ENCODE measurements at regions not wholly inside any gene's neighbourhood (a gene's known extent, or its start where the extent isn't known, plus 50 kb on each side); places are given as distances from the start of the nearest gene placed in this dataset.

DNA sequence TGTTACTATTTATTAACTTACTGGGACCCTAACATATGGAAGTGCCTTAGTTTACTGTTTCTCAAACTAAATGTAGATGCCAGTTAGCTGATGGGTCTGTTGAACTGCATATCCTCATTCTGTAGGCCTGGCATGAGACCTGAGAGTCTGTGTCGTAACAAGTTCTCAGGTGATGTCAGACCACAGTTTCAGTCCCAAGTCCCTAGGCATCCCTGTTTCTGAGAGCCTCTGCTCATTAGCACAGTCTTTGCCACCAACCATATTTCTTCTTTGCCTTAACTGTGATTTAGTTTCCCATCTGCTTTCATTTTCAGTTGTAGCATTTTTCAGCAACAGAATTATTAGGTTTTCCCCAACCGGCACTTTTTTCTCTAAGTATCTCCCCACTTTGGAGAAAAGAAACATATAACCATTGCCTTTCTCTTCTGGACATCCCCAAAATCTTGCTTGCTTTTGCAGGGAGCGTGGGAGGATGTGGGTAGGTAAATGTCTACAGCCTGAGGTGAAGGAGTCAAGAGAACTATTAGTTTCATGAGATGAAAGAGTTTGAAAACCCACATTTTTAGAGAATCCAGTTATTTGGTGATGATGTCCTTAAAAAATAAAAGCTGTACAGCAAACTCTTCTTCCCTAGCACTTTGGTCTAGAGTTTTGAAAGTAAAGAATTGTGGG lies 74.6 kb downstream of the NUDT12 start:
- DNase-seq (ENCODE audit: low read depth) = no peak
- TF ChIP-seq CTCF (IDR thresholded peaks at IDR 0.05; ENCODE audit: insufficient read depth, low read depth, low read length) = no peak
- Histone ChIP-seq H3K27me3 (ENCODE audit: control insufficient read depth, insufficient read depth, low read length) (no peaks in the 10 kb centered on the region), H3K4me3 (ENCODE audit: low read depth, low read length) (no peak overlapping the region), H3K36me3 (ENCODE audit: control insufficient read depth, insufficient read depth, low read length) (no peaks in the 10 kb centered on the region)
- CTCF ChIA-PET = interaction anchor here (1.2 to 3.8 kb wide), 4 partner anchors 9 to 255 kb away, joined by 3 to 20 read pairs (median 4); no protein-coding TSS in a partner anchor
- POLR2A ChIA-PET = no interaction called here

DNA sequence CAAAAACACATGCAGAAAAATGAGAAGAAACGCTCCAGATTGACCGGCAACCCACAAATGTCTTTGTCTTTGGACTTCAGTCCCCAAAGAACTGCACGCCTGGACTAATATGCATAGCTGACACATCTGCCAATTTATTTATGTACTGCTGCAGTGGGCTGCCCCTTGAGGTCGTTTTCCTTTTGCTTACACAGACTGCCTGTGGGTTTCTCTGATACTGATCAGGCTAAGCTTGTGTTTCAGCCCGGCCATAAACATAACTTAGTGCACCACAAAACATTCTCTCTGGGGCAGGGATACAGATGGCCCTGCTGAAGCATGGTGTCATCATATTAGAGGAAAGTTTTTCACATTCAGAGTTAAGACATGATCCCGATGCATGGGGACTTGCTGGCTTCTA lies 75.4 kb downstream of the NUDT12 start:
- TF ChIP-seq CTCF (IDR thresholded peaks at IDR 0.05; ENCODE audit: insufficient read depth, low read depth, low read length) = peak; percentile 21; the same call in 1 of the 2 replicates
- ChIA-PET POLR2A (no interaction called here), CTCF (interaction anchor here (1.3 to 3.8 kb wide), 4 partner anchors 9 to 261 kb away, joined by 3 to 20 read pairs (median 4); no protein-coding TSS in a partner anchor)
- DNase-seq (ENCODE audit: low read depth) = peak; percentile 71
- Histone ChIP-seq H3K4me3 (ENCODE audit: low read depth, low read length) (no peak overlapping the region), H3K36me3 (ENCODE audit: control insufficient read depth, insufficient read depth, low read length) (no peaks in the 10 kb centered on the region), H3K27me3 (ENCODE audit: control insufficient read depth, insufficient read depth, low read length) (no peaks in the 10 kb centered on the region)

GRCh38 chr5:103486739-103487138 lies 75.8 kb downstream of the NUDT12 start:
- Histone ChIP-seq H3K36me3 (ENCODE audit: control insufficient read depth, insufficient read depth, low read length) (no peaks in the 10 kb centered on the region), H3K27me3 (ENCODE audit: control insufficient read depth, insufficient read depth, low read length) (no peaks in the 10 kb centered on the region), H3K4me3 (ENCODE audit: low read depth, low read length) (no peak overlapping the region)
- no peak for TF ChIP-seq CTCF (IDR thresholded peaks at IDR 0.05; ENCODE audit: insufficient read depth, low read depth, low read length)
- ChIA-PET CTCF (interaction anchor here (1.3 to 3.8 kb wide), 4 partner anchors 9 to 261 kb away, joined by 3 to 20 read pairs (median 4); no protein-coding TSS in a partner anchor), POLR2A (no interaction called here)
- no peak for DNase-seq (ENCODE audit: low read depth)

DNA sequence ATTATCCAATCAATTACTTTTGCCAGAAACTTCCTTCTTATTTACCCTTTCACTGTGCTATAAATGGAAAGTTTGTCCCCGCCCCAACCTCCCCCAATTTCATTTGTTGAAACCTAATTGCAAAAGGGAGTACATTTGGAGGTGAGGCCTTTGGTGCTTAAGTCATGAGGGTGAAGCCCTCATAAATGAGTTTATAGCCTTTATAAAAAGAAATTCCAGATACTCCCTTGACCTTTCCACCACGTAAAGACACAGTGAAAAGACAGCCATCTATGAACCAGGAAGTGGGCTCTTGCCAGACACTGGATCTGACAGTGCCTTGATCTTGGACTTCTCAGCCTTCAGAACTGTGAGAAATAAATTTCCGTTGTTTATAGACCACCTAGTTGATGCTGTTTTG lies 82.3 kb downstream of the NUDT12 start:
- Histone ChIP-seq H3K4me3 (ENCODE audit: low read depth, low read length) (no peak overlapping the region), H3K36me3 (ENCODE audit: control insufficient read depth, insufficient read depth, low read length) (no peaks in the 10 kb centered on the region), H3K27me3 (ENCODE audit: control insufficient read depth, insufficient read depth, low read length) (no peaks in the 10 kb centered on the region)
- ChIA-PET CTCF (interaction anchor here (1.9 kb wide), 1 partner anchor 247 kb away, joined by 4 read pairs; no protein-coding TSS in a partner anchor), POLR2A (no interaction called here)
- no peak for DNase-seq (ENCODE audit: low read depth)
- no peak for TF ChIP-seq CTCF (IDR thresholded peaks at IDR 0.05; ENCODE audit: insufficient read depth, low read depth, low read length)

- ChIA-PET CTCF (interaction anchor here (0.7 to 4.9 kb wide), 7 partner anchors 11 to 338 kb away, joined by 3 to 64 read pairs (median 4); partner anchors contain the start of gene MACIR), POLR2A (no interaction called here)
- no peak overlapping the region for H3K4me3 ChIP-seq (ENCODE audit: low read depth, low read length)
- no peaks in the 10 kb centered on the region for H3K27me3 ChIP-seq (ENCODE audit: control insufficient read depth, insufficient read depth, low read length)
- DNase-seq (ENCODE audit: low read depth) = no peak
- no peaks in the 10 kb centered on the region for H3K36me3 ChIP-seq (ENCODE audit: control insufficient read depth, insufficient read depth, low read length)
- TF ChIP-seq CTCF (IDR thresholded peaks at IDR 0.05; ENCODE audit: insufficient read depth, low read depth, low read length) = no peak
Observed at GRCh38 chr5:103477678-103478077, 84.9 kb downstream of the NUDT12 start.

Data from BJ (cell line).